Panc1 (cell line): ENCODE measurements at regions not wholly inside any gene's neighbourhood (a gene's known extent, or its start where the extent isn't known, plus 50 kb on each side); places are given as distances from the start of the nearest gene placed in this dataset.

Source experiments
- CTCF ChIP-seq: fragments of 450-650 bp; IDR thresholded peaks from 2 replicates; pipeline ENCODE4 v1.5.1; 2017; ENCODE audit warnings: mild to moderate bottlenecking
- TF ChIP-seq, protein P1 (sequence below), 2 experiments: IDR thresholded peaks; 2 replicates each; pipeline ENCODE4 v1.6.1; 2011 to 2012; ENCODE audit warnings: low read depth in 2 of 2, control low read depth in 1 of 2, low read length in 1 of 2, mild to moderate bottlenecking in 1 of 2, moderate library complexity in 1 of 2; ENCODE audit not compliant: insufficient read depth in 1 of 2

- TF ChIP-seq CTCF, result no peak
- TF ChIP-seq, protein P1, sequence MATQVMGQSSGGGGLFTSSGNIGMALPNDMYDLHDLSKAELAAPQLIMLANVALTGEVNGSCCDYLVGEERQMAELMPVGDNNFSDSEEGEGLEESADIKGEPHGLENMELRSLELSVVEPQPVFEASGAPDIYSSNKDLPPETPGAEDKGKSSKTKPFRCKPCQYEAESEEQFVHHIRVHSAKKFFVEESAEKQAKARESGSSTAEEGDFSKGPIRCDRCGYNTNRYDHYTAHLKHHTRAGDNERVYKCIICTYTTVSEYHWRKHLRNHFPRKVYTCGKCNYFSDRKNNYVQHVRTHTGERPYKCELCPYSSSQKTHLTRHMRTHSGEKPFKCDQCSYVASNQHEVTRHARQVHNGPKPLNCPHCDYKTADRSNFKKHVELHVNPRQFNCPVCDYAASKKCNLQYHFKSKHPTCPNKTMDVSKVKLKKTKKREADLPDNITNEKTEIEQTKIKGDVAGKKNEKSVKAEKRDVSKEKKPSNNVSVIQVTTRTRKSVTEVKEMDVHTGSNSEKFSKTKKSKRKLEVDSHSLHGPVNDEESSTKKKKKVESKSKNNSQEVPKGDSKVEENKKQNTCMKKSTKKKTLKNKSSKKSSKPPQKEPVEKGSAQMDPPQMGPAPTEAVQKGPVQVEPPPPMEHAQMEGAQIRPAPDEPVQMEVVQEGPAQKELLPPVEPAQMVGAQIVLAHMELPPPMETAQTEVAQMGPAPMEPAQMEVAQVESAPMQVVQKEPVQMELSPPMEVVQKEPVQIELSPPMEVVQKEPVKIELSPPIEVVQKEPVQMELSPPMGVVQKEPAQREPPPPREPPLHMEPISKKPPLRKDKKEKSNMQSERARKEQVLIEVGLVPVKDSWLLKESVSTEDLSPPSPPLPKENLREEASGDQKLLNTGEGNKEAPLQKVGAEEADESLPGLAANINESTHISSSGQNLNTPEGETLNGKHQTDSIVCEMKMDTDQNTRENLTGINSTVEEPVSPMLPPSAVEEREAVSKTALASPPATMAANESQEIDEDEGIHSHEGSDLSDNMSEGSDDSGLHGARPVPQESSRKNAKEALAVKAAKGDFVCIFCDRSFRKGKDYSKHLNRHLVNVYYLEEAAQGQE (IDR thresholded peaks at IDR 0.05; ENCODE audit: insufficient read depth in 1 of 2, low read depth in 2 of 2, low read length in 1 of 2), result no peak
Observed at GRCh38 chr6:98395610-98396166, 438.7 kb upstream of the POU3F2 start.
